Natural killer cell (primary cell): ENCODE measurements at regions not wholly inside any gene's neighbourhood (a gene's known extent, or its start where the extent isn't known, plus 50 kb on each side); places are given as distances from the start of the nearest gene placed in this dataset.

ENCODE experiments used
- ATAC-seq, 3 donors: fragments of 150-1000 bp in 2 of 3; fragments of 200-7000 bp in 1 of 3; cut with Tn5 transposase; 1 replicate in 1 of 3; 2 replicates in 2 of 3; pipeline ENCODE4 v1.10.0; 2021; ENCODE audit warnings: mild to moderate bottlenecking in 2 of 3, moderate library complexity in 2 of 3
- DNase-seq, 2 donors: peaks; one replicate each; pipeline versions ENCODE4 v3.0.0 to v3.0.0-alpha.2; 2013 to 2021; ENCODE audit warnings: mixed read lengths in 1 of 2
- H3K27ac ChIP-seq: one replicate; pipeline ENCODE4 v1.5.1; 2013; ENCODE audit warnings: mild to moderate bottlenecking, low read length
- H3K27me3 ChIP-seq: one replicate; pipeline ENCODE4 v1.6.1; 2013; ENCODE audit warnings: low read length; ENCODE audit not compliant: control insufficient read depth, insufficient read depth
- H3K36me3 ChIP-seq: one replicate; pipeline ENCODE4 v1.6.1; 2013; ENCODE audit warnings: low read length; ENCODE audit not compliant: control insufficient read depth, insufficient read depth
- H3K4me1 ChIP-seq: one replicate; pipeline ENCODE4 v1.6.1; 2013; ENCODE audit warnings: low read length; ENCODE audit not compliant: control insufficient read depth, insufficient read depth
- H3K4me3 ChIP-seq: one replicate; pipeline ENCODE4 v1.5.1; 2013; ENCODE audit warnings: low read length
- H3K9me3 ChIP-seq: one replicate; pipeline ENCODE4 v1.6.1; 2013; ENCODE audit warnings: low read length; ENCODE audit not compliant: control insufficient read depth, insufficient read depth
- H3K27ac Mint-ChIP-seq, 2 donors: one replicate each; pipeline ENCODE4 v1.8.0; 2022; ENCODE audit warnings: mild to moderate bottlenecking in 2 of 2, mixed read lengths in 2 of 2, moderate library complexity in 1 of 2
- H3K27me3 Mint-ChIP-seq, 2 donors: one replicate each; pipeline ENCODE4 v1.8.0; 2022; ENCODE audit warnings: low read depth in 2 of 2, mixed read lengths in 2 of 2
- H3K36me3 Mint-ChIP-seq: one replicate; pipeline ENCODE4 v1.8.0; 2022; ENCODE audit warnings: mixed read lengths
- H3K4me1 Mint-ChIP-seq, 2 donors: one replicate each; pipeline ENCODE4 v1.8.0; 2022; ENCODE audit warnings: mixed read lengths in 2 of 2
- H3K4me3 Mint-ChIP-seq: one replicate; pipeline ENCODE4 v1.8.0; 2022; ENCODE audit warnings: mild to moderate bottlenecking, moderate library complexity, mixed read lengths
- H3K9me3 Mint-ChIP-seq, 2 donors: one replicate each; pipeline ENCODE4 v1.8.0; 2022; ENCODE audit warnings: mixed read lengths in 2 of 2
- WGBS: methylation state at CpG from one replicate; pipeline ENCODE4 v1.1.7; 2013; ENCODE audit warnings: missing lambda C conversion rate; ENCODE audit not compliant: insufficient coverage; 5-methylcytosine and 5-hydroxymethylcytosine counted together
- intact Hi-C: fragments of 100-400 bp; cut with micrococcal nuclease; formaldehyde crosslinking; loops from one replicate; pipeline ENCODE4 v1.14.2; 2022
- TF ChIP-seq, protein P1 (sequence below): fragments of 200-600 bp; IDR thresholded peaks from one replicate; pipeline ENCODE4 v1.8.0; 2022; ENCODE audit warnings: antibody characterized with exemption

DNA sequence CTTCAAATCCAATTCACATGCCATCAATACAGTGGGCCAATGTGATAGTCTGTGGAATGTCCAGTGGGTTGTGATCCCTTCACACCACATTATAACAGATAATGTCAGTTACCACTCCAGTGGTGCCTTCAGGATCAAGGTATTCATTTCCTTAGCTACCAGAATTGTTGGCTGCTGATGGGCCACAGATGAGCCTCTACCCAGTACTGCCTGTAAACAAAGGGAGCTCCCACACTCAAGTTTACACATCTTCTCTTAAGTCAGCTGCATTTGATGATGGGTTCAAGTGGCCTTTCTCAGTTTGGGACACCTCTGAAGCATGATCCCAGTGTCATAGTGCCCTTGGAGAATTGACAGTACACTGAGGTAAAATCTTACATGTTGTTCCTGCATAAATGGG, 477.0 kb upstream of the CD180 start:
- Histone ChIP-seq H3K27ac (no peak overlapping the region), H3K9me3 (no peaks in the 10 kb centered on the region)
- H3K36me3 Mint-ChIP-seq = no peaks in the 10 kb centered on the region

DNA sequence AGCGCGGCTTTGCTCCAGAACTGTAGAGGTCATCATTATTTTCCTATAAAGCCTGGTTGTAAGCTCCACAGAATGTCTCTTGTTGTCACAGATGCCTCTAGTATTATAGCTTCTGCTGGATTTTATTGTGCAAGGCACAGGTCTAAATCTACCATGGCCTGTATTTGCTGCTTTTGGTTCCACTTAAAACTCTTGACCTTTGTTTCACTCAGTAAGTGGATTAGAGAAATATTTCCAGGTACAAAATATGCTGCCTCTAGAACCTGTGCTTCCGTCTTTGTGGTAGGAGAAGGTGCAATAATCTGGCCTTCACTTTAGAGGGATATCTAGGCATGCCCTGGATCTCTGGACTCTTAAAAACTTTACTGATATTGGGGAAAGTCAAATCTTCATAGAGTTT, 476.6 kb upstream of the CD180 start:
- Mint-ChIP-seq H3K27ac (no peak overlapping the region), H3K9me3 (no peaks in the 10 kb centered on the region), H3K27me3 (no peaks in the 10 kb centered on the region), H3K36me3 (no peaks in the 10 kb centered on the region), H3K4me1 (no peaks in the 10 kb centered on the region), H3K4me3 (no peak overlapping the region)
- 95% methylated on average over 3 of the region's 3 CpGs for WGBS
- H3K4me3 ChIP-seq = no peak overlapping the region
- H3K4me1 ChIP-seq = no peaks in the 10 kb centered on the region
- no peak for DNase-seq
- no peak for ATAC-seq
- intact Hi-C loops = no loop called here
- no peak overlapping the region for H3K27ac ChIP-seq
- no peaks in the 10 kb centered on the region for H3K27me3 ChIP-seq
- no peaks in the 10 kb centered on the region for H3K36me3 ChIP-seq
- TF ChIP-seq, protein P1, sequence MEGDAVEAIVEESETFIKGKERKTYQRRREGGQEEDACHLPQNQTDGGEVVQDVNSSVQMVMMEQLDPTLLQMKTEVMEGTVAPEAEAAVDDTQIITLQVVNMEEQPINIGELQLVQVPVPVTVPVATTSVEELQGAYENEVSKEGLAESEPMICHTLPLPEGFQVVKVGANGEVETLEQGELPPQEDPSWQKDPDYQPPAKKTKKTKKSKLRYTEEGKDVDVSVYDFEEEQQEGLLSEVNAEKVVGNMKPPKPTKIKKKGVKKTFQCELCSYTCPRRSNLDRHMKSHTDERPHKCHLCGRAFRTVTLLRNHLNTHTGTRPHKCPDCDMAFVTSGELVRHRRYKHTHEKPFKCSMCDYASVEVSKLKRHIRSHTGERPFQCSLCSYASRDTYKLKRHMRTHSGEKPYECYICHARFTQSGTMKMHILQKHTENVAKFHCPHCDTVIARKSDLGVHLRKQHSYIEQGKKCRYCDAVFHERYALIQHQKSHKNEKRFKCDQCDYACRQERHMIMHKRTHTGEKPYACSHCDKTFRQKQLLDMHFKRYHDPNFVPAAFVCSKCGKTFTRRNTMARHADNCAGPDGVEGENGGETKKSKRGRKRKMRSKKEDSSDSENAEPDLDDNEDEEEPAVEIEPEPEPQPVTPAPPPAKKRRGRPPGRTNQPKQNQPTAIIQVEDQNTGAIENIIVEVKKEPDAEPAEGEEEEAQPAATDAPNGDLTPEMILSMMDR = no peak
- H3K9me3 ChIP-seq = no peaks in the 10 kb centered on the region

More for the DNA sequence above, 477.0 kb upstream of the CD180 start:
- ATAC-seq (no peak), DNase-seq (no peak)
- intact Hi-C loops = no loop called here
- no peaks in the 10 kb centered on the region for H3K27me3 Mint-ChIP-seq
- no peaks in the 10 kb centered on the region for H3K9me3 Mint-ChIP-seq
- H3K4me1 ChIP-seq = no peaks in the 10 kb centered on the region
- H3K4me1 Mint-ChIP-seq = no peaks in the 10 kb centered on the region
- no peak overlapping the region for H3K27ac Mint-ChIP-seq
- no peak overlapping the region for H3K4me3 ChIP-seq
- TF ChIP-seq, protein P1 = no peak
- H3K36me3 ChIP-seq = no peaks in the 10 kb centered on the region
- no peak overlapping the region for H3K4me3 Mint-ChIP-seq
- no peaks in the 10 kb centered on the region for H3K27me3 ChIP-seq

DNA sequence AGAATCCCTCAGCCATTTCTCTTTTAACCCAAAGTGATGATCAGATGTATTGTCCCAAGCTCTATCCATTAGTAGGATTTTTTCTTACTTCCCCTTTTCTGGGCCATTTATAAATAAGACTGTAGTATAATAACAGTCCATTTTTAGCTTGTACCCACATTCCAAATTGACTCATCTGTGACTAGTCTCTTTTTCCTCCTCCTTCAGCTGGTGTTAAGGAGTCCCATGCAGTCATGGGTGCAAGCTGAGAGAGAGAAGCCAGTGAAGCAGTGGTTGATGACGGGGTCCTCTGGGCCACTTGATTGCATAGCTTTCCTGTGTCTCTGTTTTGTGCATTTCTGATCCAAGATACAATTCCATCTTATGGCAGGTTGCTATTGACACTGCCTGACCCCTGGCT, 476.0 kb upstream of the CD180 start:
- Mint-ChIP-seq H3K27ac (no peak overlapping the region), H3K27me3 (no peaks in the 10 kb centered on the region), H3K9me3 (peaks cover 0 to 2% of the 10 kb centered on the region in 2 donors), H3K4me1 (no peaks in the 10 kb centered on the region), H3K4me3 (no peak overlapping the region), H3K36me3 (peaks cover under 1% of the 10 kb centered on the region)
- H3K27ac ChIP-seq = no peak overlapping the region
- no peaks in the 10 kb centered on the region for H3K4me1 ChIP-seq
- ATAC-seq (no peak), DNase-seq (no peak)
- no peaks in the 10 kb centered on the region for H3K36me3 ChIP-seq
- WGBS = 85% methylated on average over 1 of the region's 1 CpG
- no peaks in the 10 kb centered on the region for H3K27me3 ChIP-seq
- intact Hi-C loops = no loop called here
- no peak overlapping the region for H3K4me3 ChIP-seq
- TF ChIP-seq, protein P1 = no peak
- no peaks in the 10 kb centered on the region for H3K9me3 ChIP-seq

DNA sequence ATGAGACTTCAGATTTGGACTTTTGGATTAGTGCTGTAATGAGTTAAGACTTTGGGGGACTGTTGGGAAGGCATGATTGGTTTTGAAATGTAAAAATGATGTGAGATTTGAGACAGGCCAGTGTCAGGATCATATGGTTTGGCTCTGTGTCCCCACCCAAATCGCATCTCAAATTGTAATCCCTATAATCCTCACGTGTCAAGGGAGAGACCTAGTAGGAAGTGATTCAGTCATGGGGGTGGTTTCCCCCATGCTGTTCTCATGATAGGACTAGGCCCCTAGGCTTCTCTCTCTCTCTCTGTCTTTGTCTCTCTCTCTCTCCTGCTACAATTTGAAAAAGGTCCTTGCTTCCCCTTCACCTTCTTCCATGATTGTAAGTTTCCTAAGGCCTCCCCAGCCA, 473.3 kb upstream of the CD180 start:
- intact Hi-C loops = no loop called here

More for the DNA sequence above, 473.3 kb upstream of the CD180 start:
- Mint-ChIP-seq H3K36me3 (peaks cover 10% of the 10 kb centered on the region), H3K4me3 (no peak overlapping the region), H3K27ac (no peak overlapping the region), H3K9me3 (peaks cover 0 to 2% of the 10 kb centered on the region in 2 donors), H3K27me3 (no peaks in the 10 kb centered on the region), H3K4me1 (no peaks in the 10 kb centered on the region)
- H3K36me3 ChIP-seq = no peaks in the 10 kb centered on the region
- ATAC-seq (no peak), DNase-seq (no peak)
- H3K4me1 ChIP-seq = no peaks in the 10 kb centered on the region
- no peak overlapping the region for H3K4me3 ChIP-seq
- TF ChIP-seq, protein P1 = no peak
- no peaks in the 10 kb centered on the region for H3K27me3 ChIP-seq
- H3K27ac ChIP-seq = no peak overlapping the region
- H3K9me3 ChIP-seq = peaks cover 4% of the 10 kb centered on the region
- no CpG with 5 or more reads among the region's 2 CpGs for WGBS
